ENCODE measurements at regions not wholly inside any gene's neighbourhood (a gene's known extent, or its start where the extent isn't known, plus 50 kb on each side); places are given as distances from the start of the nearest gene placed in this dataset.

GRCh38 chrX:82442281-82442680, 1065.8 kb upstream of the POU3F4 start:
- TF ChIP-seq POLR2A (IDR thresholded peaks at IDR 0.05) (no peak), CTCF (IDR thresholded peaks at IDR 0.05) (no peak)

Measured in lower leg skin (tissue), 3 donors.